Panc1 (cell line): ENCODE measurements at regions not wholly inside any gene's neighbourhood (a gene's known extent, or its start where the extent isn't known, plus 50 kb on each side); places are given as distances from the start of the nearest gene placed in this dataset.

Experiments
- ATAC-seq: fragments of 200-7000 bp; cut with Tn5 transposase; 2 replicates; pipeline ENCODE4 v1.9.1; 2020; ENCODE audit warnings: mild to moderate bottlenecking, moderate library complexity
- BruUV-seq: library from RNA; stranded (reverse); fragments of 400-500 nt; replicated peaks from 2 replicates; lab custom pipeline; 2021; lab: Mats Ljungman, UMichigan
- CTCF ChIA-PET: fragments of 300-600 bp; sonication (Branson Sonifier 250); formaldehyde crosslinking; loops from one replicate; lab custom pipeline; 2022; ENCODE audit warnings: antibody characterized with exemption; lab: Charles Lee
- POLR2A ChIA-PET: fragments of 300-600 bp; sonication (Branson Sonifier 250); formaldehyde crosslinking; loops from one replicate; lab custom pipeline; 2022; ENCODE audit warnings: antibody characterized with exemption; lab: Charles Lee
- DNase-seq: peaks from one replicate; pipeline ENCODE4 v3.0.0-alpha.2; 2010; ENCODE audit warnings: low read depth, low spot score
- H3K27ac ChIP-seq: 2 replicates; pipeline ENCODE4 v1.5.1; 2011; ENCODE audit warnings: mild to moderate bottlenecking, low read length, inconsistent platforms
- H3K27me3 ChIP-seq: fragments of 200-500 bp; sonication (Bioruptor generic); 2 replicates; pipeline ENCODE4 v1.6.0; 2014; ENCODE audit warnings: low read length, inconsistent platforms; ENCODE audit not compliant: control insufficient read depth, insufficient read depth
- H3K36me3 ChIP-seq: fragments of 200-500 bp; sonication (Bioruptor generic); 2 replicates; pipeline ENCODE4 v1.5.1; 2014; ENCODE audit warnings: inconsistent platforms, mild to moderate bottlenecking, low read length, moderate library complexity; ENCODE audit not compliant: control insufficient read depth, insufficient read depth
- H3K4me1 ChIP-seq: 2 replicates; pipeline ENCODE4 v1.5.1; 2011; ENCODE audit warnings: inconsistent platforms, mild to moderate bottlenecking, low read length, moderate library complexity; ENCODE audit not compliant: control insufficient read depth, insufficient read depth
- H3K4me3 ChIP-seq, 2 experiments: 2 replicates each; pipeline ENCODE4 v1.5.1; 2011 to 2012; ENCODE audit warnings: low read depth in 2 of 2, low read length in 2 of 2, mild to moderate bottlenecking in 2 of 2, inconsistent platforms in 1 of 2, moderate library complexity in 1 of 2
- H3K9me3 ChIP-seq: fragments of 200-500 bp; sonication (Bioruptor generic); 2 replicates; pipeline ENCODE4 v1.5.1; 2014; ENCODE audit warnings: low read depth, mild to moderate bottlenecking, inconsistent platforms, low read length, moderate library complexity; ENCODE audit not compliant: control insufficient read depth, insufficient read depth
- CTCF ChIP-seq: fragments of 450-650 bp; IDR thresholded peaks from 2 replicates; pipeline ENCODE4 v1.5.1; 2017; ENCODE audit warnings: mild to moderate bottlenecking
- POLR2AphosphoS5 ChIP-seq: IDR thresholded peaks from 2 replicates; pipeline ENCODE4 v1.6.1; 2012; ENCODE audit warnings: mild to moderate bottlenecking, low read depth, low read length, moderate library complexity
- REST ChIP-seq, 2 experiments: IDR thresholded peaks; 2 replicates each; pipeline ENCODE4 v1.6.1; 2011 to 2012; ENCODE audit warnings: low read depth in 2 of 2, control low read depth in 1 of 2, low read length in 1 of 2, mild to moderate bottlenecking in 1 of 2, moderate library complexity in 1 of 2; ENCODE audit not compliant: insufficient read depth in 1 of 2
- SIN3A ChIP-seq: IDR thresholded peaks from 2 replicates; pipeline ENCODE4 v1.6.1; 2012; ENCODE audit warnings: low read depth, mild to moderate bottlenecking, low read length, moderate library complexity, borderline replicate concordance; ENCODE audit not compliant: insufficient read depth
- TCF7L2 ChIP-seq: IDR thresholded peaks from 2 replicates; pipeline ENCODE4 v1.6.1; 2011; ENCODE audit warnings: mild to moderate bottlenecking, low read depth, low read length, inconsistent platforms
- in situ Hi-C: cut with HindIII; loops from 2 replicates; pipeline ENCODE4 v1.10.0; 2016; ENCODE audit warnings: low sequenced_read_pairs, low pct_unique_long_range_greater_than_20kb
- intact Hi-C: fragments of 100-400 bp; cut with micrococcal nuclease; formaldehyde crosslinking; loops from one replicate; pipeline ENCODE4 v1.10.0; 2022; ENCODE audit not compliant: unreplicated experiment

GRCh38 chr12:89845767-89846166, 137.1 kb upstream of the ATP2B1 start:
- no peaks in the 10 kb centered on the region for H3K4me1 ChIP-seq
- no peak overlapping the region for H3K27ac ChIP-seq
- no peaks in the 10 kb centered on the region for H3K9me3 ChIP-seq
- ChIA-PET CTCF (no interaction called here), POLR2A (no interaction called here)
- H3K36me3 ChIP-seq, result no peaks in the 10 kb centered on the region
- ATAC-seq (no peak), DNase-seq (no peak)
- intact Hi-C loops, result no loop called here
- TF ChIP-seq TCF7L2 (no peak), POLR2AphosphoS5 (no peak), CTCF (no peak), SIN3A (no peak), REST (IDR thresholded peaks at IDR 0.05; ENCODE audit: insufficient read depth in 1 of 2, low read depth in 2 of 2, low read length in 1 of 2) (no peak)
- H3K4me3 ChIP-seq, result no peak overlapping the region
- in situ Hi-C loops, result no loop called here
- BruUV-seq, result no TSS peak
- H3K27me3 ChIP-seq, result no peaks in the 10 kb centered on the region

- BruUV-seq, result no TSS peak
- intact Hi-C loops, result no loop called here
These were observed 136.7 kb upstream of the ATP2B1 start for GRCh38 chr12:89845366-89845765.

More at GRCh38 chr12:89845366-89845765, 136.7 kb upstream of the ATP2B1 start:
- Histone ChIP-seq H3K36me3 (no peaks in the 10 kb centered on the region), H3K9me3 (no peaks in the 10 kb centered on the region), H3K4me3 (no peak overlapping the region), H3K27ac (no peak overlapping the region), H3K27me3 (no peaks in the 10 kb centered on the region), H3K4me1 (no peaks in the 10 kb centered on the region)
- in situ Hi-C loops, result no loop called here
- ChIA-PET POLR2A (no interaction called here), CTCF (no interaction called here)
- ATAC-seq (no peak), DNase-seq (no peak)
- no peak for TF ChIP-seq POLR2AphosphoS5
- TF ChIP-seq SIN3A, result no peak
- no peak for TF ChIP-seq REST (IDR thresholded peaks at IDR 0.05; ENCODE audit: insufficient read depth in 1 of 2, low read depth in 2 of 2, low read length in 1 of 2)
- TF ChIP-seq TCF7L2, result no peak
- TF ChIP-seq CTCF, result no peak
